EH (cell line): ENCODE measurements at regions not wholly inside any gene's neighbourhood (a gene's known extent, or its start where the extent isn't known, plus 50 kb on each side); places are given as distances from the start of the nearest gene placed in this dataset.
"Not testable (repeated sequence)": the region's sequence is repeated elsewhere in the genome, so short reads cannot be mapped to it uniquely, and the experiment has no call there.

Experiments
- DNase-seq: peaks from one replicate; pipeline ENCODE4 v3.0.0-alpha.2; 2015; ENCODE audit warnings: low read depth

DNA sequence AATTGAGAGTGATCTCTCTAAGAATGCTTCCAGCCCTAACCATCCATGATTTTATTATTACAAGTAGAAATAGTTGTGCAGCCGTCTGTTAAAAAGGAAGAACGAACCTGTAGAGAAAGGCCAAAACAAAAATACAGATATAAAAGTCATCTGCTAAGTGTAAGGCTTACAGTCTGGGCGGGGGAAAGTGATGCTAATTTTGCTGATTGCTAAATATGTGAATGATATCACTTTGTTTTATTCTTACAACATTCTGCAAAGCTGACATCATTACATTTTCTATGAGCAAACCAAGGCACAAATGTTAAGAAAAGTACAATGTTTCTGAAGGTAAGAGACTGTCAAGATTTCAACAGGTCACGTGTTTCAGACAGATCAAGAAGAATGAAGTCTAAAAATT is 101.5 kb upstream of the RAP1B start:
- DNase-seq = no peak

DNA sequence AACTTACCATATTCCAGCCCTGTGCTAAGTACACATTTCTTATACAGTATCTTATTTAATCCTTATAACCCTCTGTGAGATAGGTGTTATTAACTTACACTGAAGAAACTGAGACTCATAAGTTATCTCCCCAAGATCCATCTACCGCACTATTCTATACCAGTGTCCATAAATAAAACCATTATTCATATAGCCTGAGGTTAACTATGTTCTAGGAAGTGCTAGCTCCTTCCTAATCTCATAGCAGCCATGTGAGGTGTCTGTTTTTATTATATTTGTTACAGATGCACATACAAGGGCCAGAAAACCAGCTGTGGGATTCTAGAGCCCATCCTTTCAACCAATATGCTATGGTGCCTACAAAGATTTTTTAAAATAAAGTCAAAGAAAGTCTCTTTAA is 100.3 kb upstream of the RAP1B start:
- peak; percentile 33 for DNase-seq

GRCh38 chr12:68514807-68515411 is 95.8 kb upstream of the RAP1B start:
- no peak for DNase-seq

GRCh38 chr12:68515793-68516192 is 94.9 kb upstream of the RAP1B start:
- no peak for DNase-seq

DNA sequence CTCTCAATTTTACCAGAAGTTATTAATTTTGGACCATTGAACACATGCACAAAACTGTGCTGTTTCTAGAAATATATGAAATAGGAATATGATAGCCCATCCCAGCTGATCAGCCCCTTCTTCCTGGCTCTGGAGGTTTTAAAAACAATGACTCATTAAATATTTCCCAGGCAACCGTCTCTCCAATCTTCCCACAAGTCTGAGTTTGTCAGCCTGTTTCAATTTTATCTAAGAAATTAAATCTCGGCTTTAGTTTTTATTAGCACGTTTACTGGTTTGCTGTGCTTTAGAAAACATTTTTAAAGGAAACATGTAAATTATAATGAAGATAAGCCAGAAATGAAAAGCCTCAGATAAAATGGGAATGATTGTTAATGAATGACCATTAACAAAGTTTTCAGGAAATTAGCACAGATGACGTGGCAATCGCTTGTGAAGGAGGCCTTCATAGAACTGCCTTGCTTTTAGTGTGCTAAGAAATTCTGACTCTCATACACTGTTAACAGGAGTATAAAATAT is 89.3 kb upstream of the RAP1B start:
- peak; percentile 90 for DNase-seq

GRCh38 chr12:68521848-68522502 is 88.7 kb upstream of the RAP1B start:
- peak; percentile 53 for DNase-seq

DNA sequence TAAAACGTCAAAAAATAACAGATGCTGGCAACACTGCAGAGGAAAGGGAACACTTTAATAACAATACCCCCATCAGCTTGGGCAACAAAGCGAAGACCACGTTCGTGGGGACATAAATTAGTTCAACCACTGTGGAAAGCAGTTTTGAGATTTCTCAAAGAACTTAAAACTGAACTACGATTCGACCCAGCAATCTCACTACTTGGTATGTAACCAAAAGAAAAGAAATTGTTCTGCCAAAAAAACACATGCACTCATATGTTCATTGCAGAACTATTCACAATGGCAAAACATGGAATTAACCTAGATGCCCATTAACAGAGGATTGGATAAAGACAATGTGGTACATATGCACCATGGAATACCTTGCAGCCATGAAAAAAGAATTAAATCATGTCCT is 81.2 kb upstream of the RAP1B start:
- DNase-seq = no peak

DNA sequence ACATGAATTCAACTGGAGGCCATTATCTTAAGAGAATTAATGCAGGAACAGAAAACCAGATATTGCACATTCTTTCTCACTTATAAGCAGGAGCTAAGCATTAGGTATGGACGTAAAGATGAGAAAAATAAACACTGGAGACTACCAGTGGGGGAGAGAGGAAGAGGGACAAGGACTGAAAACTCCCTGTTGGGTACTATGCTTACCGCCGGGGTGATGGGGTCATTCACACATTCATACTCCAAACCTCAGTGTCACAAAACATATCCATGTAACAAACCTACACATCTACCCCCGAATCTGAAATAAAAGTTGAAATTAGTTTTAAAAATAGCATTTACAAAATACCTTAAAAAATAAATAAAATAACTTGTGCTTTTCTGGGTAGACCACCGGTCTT is 80.8 kb upstream of the RAP1B start:
- no peak for DNase-seq

- no peak for DNase-seq
These were observed 80.4 kb upstream of the RAP1B start for GRCh38 chr12:68530299-68530698.

DNA sequence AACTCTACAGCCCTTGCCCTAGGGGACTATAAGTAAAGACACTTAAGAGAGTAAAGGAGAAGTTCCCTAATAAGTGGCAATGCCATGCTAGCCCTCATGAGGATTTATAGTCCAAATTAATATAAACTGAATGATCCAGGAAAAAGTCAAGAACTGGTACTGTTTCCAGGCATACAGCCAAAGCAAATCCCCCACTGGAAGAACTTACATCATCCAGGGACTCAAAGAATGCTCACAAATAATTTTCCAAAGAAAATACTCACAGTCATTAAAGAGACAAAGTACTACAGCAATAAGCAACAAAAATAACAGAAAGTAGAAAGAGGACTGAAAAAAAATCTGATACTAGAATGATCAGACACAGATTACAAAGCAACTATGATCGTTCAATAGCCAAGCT is 79.7 kb upstream of the RAP1B start:
- DNase-seq = peak; percentile 93

GRCh38 chr12:68532204-68532886 is 78.4 kb upstream of the RAP1B start:
- DNase-seq = peak; percentile 19

GRCh38 chr12:68532887-68533248 is 77.8 kb upstream of the RAP1B start:
- DNase-seq = no peak

DNA sequence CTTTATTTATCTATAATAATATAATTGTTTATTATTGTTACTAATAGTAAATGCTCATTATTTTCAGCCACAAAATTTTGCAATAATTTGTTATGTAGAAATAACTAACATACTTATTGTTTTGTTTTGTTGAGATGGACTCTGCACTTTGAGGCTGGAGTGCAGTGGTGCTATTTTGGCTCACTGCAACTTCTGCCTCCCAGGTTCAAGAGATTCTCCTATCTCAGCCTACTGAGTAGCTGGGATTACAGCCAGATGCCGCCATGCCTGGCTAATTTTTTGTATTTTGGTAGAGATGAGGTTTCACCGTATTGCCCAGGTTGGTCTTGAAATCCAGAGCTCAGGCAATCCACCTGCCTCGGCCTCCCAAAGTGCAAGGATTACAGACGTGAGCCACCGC is 76.6 kb upstream of the RAP1B start:
- DNase-seq = no peak

DNA sequence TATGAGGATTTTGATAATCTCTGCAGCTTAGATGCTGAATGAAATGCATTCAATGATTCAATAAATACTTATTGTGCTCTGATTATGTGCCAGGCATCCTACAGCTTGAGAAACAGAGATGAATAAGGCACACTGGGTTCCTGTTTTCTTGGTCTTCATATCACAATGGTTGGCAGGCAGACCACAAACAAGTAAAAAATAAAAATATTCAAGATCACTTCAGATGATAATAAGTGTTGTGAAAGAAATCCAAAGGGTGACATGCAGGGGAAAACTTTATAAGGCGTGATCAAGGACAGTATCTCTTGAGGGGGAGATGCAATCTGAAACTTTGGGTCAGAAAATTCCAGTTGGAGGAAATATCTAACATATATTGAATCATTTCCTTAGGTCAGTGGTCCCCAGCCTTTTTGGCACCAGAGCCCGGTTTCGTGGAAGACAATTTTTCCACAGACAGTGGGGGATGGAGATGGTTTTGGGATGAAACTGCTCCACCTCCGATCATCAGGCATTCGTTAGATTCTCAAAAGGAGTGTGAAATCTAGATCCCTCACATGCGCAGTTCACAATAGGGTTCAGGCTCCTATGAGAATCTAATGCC is 73.7 kb upstream of the RAP1B start:
- DNase-seq = peak; percentile 10

DNA sequence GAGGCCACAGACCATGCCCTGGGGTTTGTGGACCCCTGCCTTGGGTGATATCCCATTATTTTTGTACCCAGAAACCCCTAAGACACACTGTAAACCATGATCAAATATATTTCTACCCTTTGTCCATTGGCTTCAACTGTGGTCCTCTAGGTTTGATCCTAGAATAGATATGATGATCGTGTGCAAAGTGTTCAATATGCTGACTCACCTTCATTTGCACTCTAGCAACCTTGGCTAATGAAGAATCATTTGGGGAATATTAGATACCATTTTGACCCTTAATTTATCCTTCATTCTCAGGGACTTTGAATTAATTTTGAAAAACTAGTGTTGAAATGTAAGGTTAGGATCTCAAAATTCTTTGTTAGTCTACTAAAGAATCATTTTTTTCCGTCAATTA is 73.1 kb upstream of the RAP1B start:
- DNase-seq = no peak

- DNase-seq = peak; percentile 84
These were observed 71.7 kb upstream of the RAP1B start for GRCh38 chr12:68538726-68539614.

GRCh38 chr12:68539615-68539952 is 71.1 kb upstream of the RAP1B start:
- no peak for DNase-seq

GRCh38 chr12:68540768-68541167 is 69.9 kb upstream of the RAP1B start:
- DNase-seq = not testable (repeated sequence)

- DNase-seq = not testable (repeated sequence)
These were observed 63.4 kb upstream of the RAP1B start for GRCh38 chr12:68547318-68547717.

DNA sequence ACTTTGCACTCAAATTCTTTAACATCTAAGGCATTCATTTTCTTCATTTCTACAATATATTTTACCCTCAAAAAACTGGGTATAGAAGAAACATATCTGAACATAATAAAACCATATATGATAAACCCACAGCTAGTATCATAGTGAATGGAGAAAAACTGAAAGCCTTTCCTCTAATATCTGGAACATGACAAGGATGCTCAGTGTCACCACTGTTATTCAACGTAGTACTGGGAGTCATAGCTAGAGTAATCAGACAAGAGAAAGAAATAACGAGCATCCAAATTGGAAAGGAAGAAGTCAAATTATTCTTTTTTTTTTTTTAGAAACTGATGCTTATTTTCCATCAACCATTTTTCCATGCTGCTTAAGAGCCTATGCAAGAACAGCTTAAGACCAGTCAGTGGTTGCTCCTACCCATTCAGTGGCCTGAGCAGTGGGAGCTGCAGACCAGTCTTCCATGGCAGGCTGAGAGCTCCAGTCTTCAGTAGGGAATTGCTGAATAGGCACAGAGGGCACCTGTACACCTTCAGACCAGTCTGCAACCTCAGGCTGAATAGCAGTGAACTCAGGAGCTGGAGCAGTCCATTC is 58.0 kb upstream of the RAP1B start:
- not testable (repeated sequence) for DNase-seq

- peak; percentile 95 for DNase-seq
These were observed 53.5 kb upstream of the RAP1B start for GRCh38 chr12:68557011-68557730.
